LNCAP (cell line): ENCODE measurements at regions not wholly inside any gene's neighbourhood (a gene's known extent, or its start where the extent isn't known, plus 50 kb on each side); places are given as distances from the start of the nearest gene placed in this dataset.

Experiments used
- CTCF ChIP-seq: fragments of 450-650 bp; IDR thresholded peaks from 2 replicates; pipeline ENCODE4 v1.5.1; 2017; ENCODE audit warnings: mild to moderate bottlenecking

DNA sequence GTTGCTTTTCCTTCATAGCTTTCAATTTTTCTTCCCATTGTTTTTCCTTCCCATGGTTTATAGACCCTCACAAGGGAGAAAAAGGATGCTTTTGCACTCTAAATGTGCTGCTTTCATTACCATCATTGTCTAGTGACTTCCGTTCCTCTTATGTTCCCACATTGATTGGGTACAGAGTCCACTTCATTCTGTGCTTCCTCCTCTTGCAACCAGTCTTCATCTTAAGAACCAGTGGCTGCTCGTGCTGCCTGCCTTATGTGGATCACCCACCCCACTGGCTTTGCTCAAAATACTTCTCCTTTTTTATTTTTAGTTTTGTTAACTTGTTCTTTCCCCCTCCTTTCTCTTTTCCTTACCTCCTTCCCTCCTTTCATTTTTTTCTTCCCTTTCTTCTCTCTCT lies 76.5 kb upstream of the BOD1L1 start:
- TF ChIP-seq CTCF: no peak

GRCh38 chr4:13704761-13705160 lies 77.2 kb upstream of the BOD1L1 start:
- TF ChIP-seq CTCF: no peak

DNA sequence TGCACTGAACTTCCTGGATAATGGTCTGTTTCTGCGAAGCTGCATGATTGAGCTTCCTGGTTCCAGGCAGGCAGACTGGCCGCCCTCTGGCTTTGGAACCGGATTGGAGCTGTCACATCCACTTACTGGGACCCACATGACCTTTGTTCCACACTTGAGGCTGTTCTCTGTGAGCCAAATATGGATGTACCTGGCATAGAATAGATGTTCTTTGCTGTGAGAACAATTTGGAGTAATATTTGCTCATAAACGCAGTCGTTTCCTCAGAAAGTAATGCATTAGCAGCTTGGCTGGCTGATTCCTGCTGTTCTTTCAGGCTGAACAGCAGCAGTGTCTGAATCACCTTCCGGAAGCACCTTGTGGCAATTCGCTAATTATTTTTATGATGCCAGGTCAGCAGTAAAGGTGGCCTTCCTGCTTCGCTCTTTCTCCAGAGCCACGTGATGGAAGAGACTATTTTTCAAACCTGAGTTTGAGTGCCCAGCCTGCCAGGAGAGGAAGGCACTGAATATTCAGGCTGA lies 78.1 kb upstream of the BOD1L1 start:
- no peak for TF ChIP-seq CTCF

GRCh38 chr4:13706120-13706519 lies 78.6 kb upstream of the BOD1L1 start:
- no peak for TF ChIP-seq CTCF

- no peak for TF ChIP-seq CTCF
Measured at GRCh38 chr4:13706716-13707115, 79.2 kb upstream of the BOD1L1 start.

DNA sequence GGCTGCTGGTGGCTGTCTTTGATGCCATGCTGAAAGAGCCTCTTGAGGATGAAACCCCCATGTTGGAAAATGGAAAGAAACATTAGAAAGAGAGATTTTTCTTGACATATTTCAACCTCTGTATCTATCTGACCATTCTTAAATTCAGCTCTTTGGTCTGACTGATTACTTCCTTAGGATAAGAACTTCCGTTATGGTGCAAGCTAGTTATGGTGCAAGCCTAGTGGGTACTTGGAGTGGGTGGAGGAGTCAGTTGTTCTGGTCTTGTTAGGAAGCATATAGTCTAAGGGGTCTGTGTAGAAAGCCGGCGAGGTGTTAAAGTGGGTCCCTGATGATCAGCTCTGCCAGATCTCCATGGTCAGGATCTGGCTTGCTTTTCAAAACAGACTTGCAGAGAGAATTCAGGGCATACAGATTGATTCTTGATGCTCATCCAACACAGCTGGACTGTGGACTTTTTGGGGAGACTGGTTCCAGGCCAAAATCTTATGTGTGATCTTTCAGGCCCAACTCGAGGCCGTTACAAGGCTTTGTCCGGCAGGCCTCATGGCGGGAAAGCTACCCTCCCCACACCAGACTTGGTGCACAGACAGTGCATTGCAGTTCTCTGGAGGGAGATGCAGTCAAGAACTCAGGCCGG lies 82.8 kb upstream of the BOD1L1 start:
- TF ChIP-seq CTCF: no peak

DNA sequence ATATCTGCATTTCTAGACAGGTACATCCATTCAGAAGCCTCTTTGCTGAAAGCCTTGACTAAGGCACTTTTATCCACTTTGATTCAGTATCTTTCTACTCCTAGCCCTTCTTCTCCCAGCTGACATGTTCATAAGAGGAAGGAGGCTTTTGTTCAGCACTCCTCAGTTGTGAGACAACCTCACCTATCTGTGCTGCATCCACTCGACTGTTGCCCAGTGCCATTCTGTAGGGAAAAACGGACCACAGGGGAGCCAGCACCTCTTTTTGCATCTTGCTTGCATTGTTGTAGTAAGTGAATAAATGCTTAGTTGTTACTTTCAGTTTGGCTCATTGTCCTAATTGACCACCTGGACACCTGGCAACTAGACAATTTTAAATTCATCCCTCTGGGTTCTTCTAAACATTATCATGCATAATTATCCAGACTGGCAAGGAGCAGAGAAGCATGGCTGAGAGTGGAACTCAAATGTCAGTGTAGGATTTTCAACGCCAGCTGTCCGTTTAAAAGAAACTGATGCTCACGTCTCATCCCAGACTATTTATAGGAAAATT lies 83.8 kb upstream of the BOD1L1 start:
- no peak for TF ChIP-seq CTCF
